ELR (cell line): ENCODE measurements at regions not wholly inside any gene's neighbourhood (a gene's known extent, or its start where the extent isn't known, plus 50 kb on each side); places are given as distances from the start of the nearest gene placed in this dataset.

ENCODE experiments used
- DNase-seq: peaks from one replicate; pipeline ENCODE4 v3.0.0-alpha.2; 2015; ENCODE audit warnings: low read depth

GRCh38 chr2:126793885-126794613, 104.6 kb upstream of the TEX51 start:
- DNase-seq: no peak

GRCh38 chr2:126795656-126796055, 103.0 kb upstream of the TEX51 start:
- no peak for DNase-seq

GRCh38 chr2:126796931-126797621, 101.6 kb upstream of the TEX51 start:
- no peak for DNase-seq

GRCh38 chr2:126797622-126798275, 100.9 kb upstream of the TEX51 start:
- DNase-seq: no peak

GRCh38 chr2:126798276-126799140, 100.2 kb upstream of the TEX51 start:
- no peak for DNase-seq

- DNase-seq: no peak
Observed at GRCh38 chr2:126799301-126799700, 99.4 kb upstream of the TEX51 start.

- DNase-seq: no peak
Observed at GRCh38 chr2:126801473-126801872, 97.2 kb upstream of the TEX51 start.

- DNase-seq: no peak
Observed at GRCh38 chr2:126802316-126802715, 96.4 kb upstream of the TEX51 start.

- no peak for DNase-seq
Observed at GRCh38 chr2:126802774-126803433, 95.8 kb upstream of the TEX51 start.

- no peak for DNase-seq
Observed at GRCh38 chr2:126803434-126803775, 95.3 kb upstream of the TEX51 start.

- DNase-seq: no peak
Observed at GRCh38 chr2:126804347-126804746, 94.3 kb upstream of the TEX51 start.

GRCh38 chr2:126808929-126809328, 89.8 kb upstream of the TEX51 start:
- DNase-seq: no peak

GRCh38 chr2:126809340-126809739, 89.3 kb upstream of the TEX51 start:
- no peak for DNase-seq

GRCh38 chr2:126810001-126810400, 88.7 kb upstream of the TEX51 start:
- no peak for DNase-seq

- no peak for DNase-seq
Observed at GRCh38 chr2:126811101-126811500, 87.6 kb upstream of the TEX51 start.

GRCh38 chr2:126817172-126817571, 81.5 kb upstream of the TEX51 start:
- DNase-seq: no peak

GRCh38 chr2:126822115-126822514, 76.6 kb upstream of the TEX51 start:
- DNase-seq: no peak

GRCh38 chr2:126822921-126823320, 75.8 kb upstream of the TEX51 start:
- no peak for DNase-seq

GRCh38 chr2:126823951-126824350, 74.7 kb upstream of the TEX51 start:
- DNase-seq: no peak

- DNase-seq: peak; percentile 4
Observed at GRCh38 chr2:126824663-126825062, 74.0 kb upstream of the TEX51 start.

- no peak for DNase-seq
Observed at GRCh38 chr2:126825316-126825715, 73.4 kb upstream of the TEX51 start.

- no peak for DNase-seq
Observed at GRCh38 chr2:126826491-126826890, 72.2 kb upstream of the TEX51 start.
